ENCODE measurements at regions not wholly inside any gene's neighbourhood (a gene's known extent, or its start where the extent isn't known, plus 50 kb on each side); places are given as distances from the start of the nearest gene placed in this dataset.

- Histone ChIP-seq H3K14ac (ENCODE audit: low read length in 2 of 2) (no peak overlapping the region), H3K4me2 (ENCODE audit: low read length, poor library complexity, severe bottlenecking) (no peak overlapping the region), H2AFZ (ENCODE audit: low read depth, low read length) (no peak overlapping the region), H3K9me3 (ENCODE audit: control insufficient read depth, low read length) (peaks cover 12% of the 10 kb centered on the region), H4K91ac (ENCODE audit: low read length) (no peak overlapping the region), H3K18ac (ENCODE audit: low read depth in 1 of 2, low read length in 2 of 2) (no peak overlapping the region), H3K79me1 (replicated peaks; ENCODE audit: low read length, poor library complexity, severe bottlenecking) (no peaks in the 10 kb centered on the region), H3K4me3 (ENCODE audit: insufficient read depth in 1 of 2, low read depth in 1 of 2, low read length in 2 of 2) (no peak overlapping the region), H3K4me1 (ENCODE audit: control insufficient read depth, insufficient read depth, low read depth, low read length) (no peaks in the 10 kb centered on the region), H3K9ac (ENCODE audit: low read length) (no peak overlapping the region), H2BK15ac (ENCODE audit: low read depth, poor library complexity, severe bottlenecking) (no peak overlapping the region), H3K4ac (ENCODE audit: low read depth in 1 of 2, low read length in 2 of 2) (no peak overlapping the region), H4K8ac (ENCODE audit: low read length) (no peak overlapping the region), H3K27ac (ENCODE audit: low read length, poor library complexity, severe bottlenecking) (no peak overlapping the region), H2BK5ac (ENCODE audit: low read depth, low read length, poor library complexity, severe bottlenecking) (no peak overlapping the region), H2BK120ac (ENCODE audit: low read depth, low read length) (no peak overlapping the region), H2BK12ac (ENCODE audit: low read length in 2 of 2) (no peak overlapping the region), H3K23ac (ENCODE audit: low read length in 2 of 2) (no peak overlapping the region), H2AK5ac (ENCODE audit: low read length, severe bottlenecking) (no peak overlapping the region), H3K27me3 (ENCODE audit: control insufficient read depth in 1 of 2, insufficient read depth in 1 of 2, low read length in 2 of 2) (peaks cover 0 to 7% of the 10 kb centered on the region in 2 experiments), H3K36me3 (ENCODE audit: control insufficient read depth in 1 of 2, insufficient read depth in 2 of 2, low read depth in 1 of 2, low read length in 2 of 2) (no peaks in the 10 kb centered on the region)
- WGBS: 76% methylated on average over 1 of the region's 1 CpG
- DNase-seq: no peak
Measured at GRCh38 chr2:208573569-208573968, 167.0 kb downstream of the PTH2R start.

- Histone ChIP-seq H2AFZ (ENCODE audit: low read depth, low read length) (no peak overlapping the region), H2BK15ac (ENCODE audit: low read depth, poor library complexity, severe bottlenecking) (no peak overlapping the region), H2AK5ac (ENCODE audit: low read length, severe bottlenecking) (no peak overlapping the region), H3K14ac (ENCODE audit: low read length in 2 of 2) (no peak overlapping the region), H2BK5ac (ENCODE audit: low read depth, low read length, poor library complexity, severe bottlenecking) (no peak overlapping the region), H2BK12ac (ENCODE audit: low read length in 2 of 2) (no peak overlapping the region), H3K23ac (ENCODE audit: low read length in 2 of 2) (no peak overlapping the region), H2BK120ac (ENCODE audit: low read depth, low read length) (no peak overlapping the region), H3K4me3 (ENCODE audit: insufficient read depth in 1 of 2, low read depth in 1 of 2, low read length in 2 of 2) (no peak overlapping the region), H3K27me3 (ENCODE audit: control insufficient read depth in 1 of 2, insufficient read depth in 1 of 2, low read length in 2 of 2) (no peaks in the 10 kb centered on the region), H3K9me3 (ENCODE audit: control insufficient read depth, low read length) (peaks cover 12% of the 10 kb centered on the region), H3K9ac (ENCODE audit: low read length) (no peak overlapping the region), H3K4me1 (ENCODE audit: control insufficient read depth, insufficient read depth, low read depth, low read length) (no peaks in the 10 kb centered on the region), H3K18ac (ENCODE audit: low read depth in 1 of 2, low read length in 2 of 2) (no peak overlapping the region), H3K36me3 (ENCODE audit: control insufficient read depth in 1 of 2, insufficient read depth in 2 of 2, low read depth in 1 of 2, low read length in 2 of 2) (no peaks in the 10 kb centered on the region), H3K79me1 (replicated peaks; ENCODE audit: low read length, poor library complexity, severe bottlenecking) (no peaks in the 10 kb centered on the region), H4K8ac (ENCODE audit: low read length) (no peak overlapping the region), H4K91ac (ENCODE audit: low read length) (no peak overlapping the region), H3K4me2 (ENCODE audit: low read length, poor library complexity, severe bottlenecking) (no peak overlapping the region), H3K4ac (ENCODE audit: low read depth in 1 of 2, low read length in 2 of 2) (no peak overlapping the region), H3K27ac (ENCODE audit: low read length, poor library complexity, severe bottlenecking) (no peak overlapping the region)
- no peak for DNase-seq
- 67% methylated on average over 1 of the region's 1 CpG for WGBS
Measured at GRCh38 chr2:208579678-208580077, 173.1 kb downstream of the PTH2R start.

DNA sequence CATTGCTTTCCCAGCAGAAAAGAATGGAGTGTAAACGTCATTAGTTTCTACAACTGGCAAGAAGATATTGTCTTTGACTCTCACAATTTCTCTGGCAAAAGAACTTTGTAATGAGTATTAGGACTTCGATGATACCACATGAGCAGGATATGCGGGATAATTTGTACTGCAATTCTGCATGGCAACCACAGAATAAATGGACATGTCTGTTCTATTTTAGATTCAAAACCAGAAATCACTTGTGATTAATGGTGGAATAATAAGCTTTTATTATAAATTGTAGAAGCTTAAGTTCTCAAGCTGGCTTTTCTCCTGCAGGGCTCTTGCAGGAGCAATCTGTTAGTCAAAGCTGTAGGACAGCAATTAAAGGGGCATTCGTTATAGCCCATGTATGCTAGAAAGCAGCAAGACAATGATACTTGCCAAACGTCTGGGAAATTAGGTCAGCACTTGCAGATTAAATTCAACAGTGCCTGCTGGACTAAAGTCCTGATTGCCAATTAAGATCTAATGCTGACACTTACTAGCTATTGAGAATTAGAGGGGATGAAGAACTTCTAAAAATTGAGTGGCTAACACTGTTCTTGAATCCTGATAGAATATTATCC, 177.9 kb downstream of the PTH2R start:
- Histone ChIP-seq H2AFZ (ENCODE audit: low read depth, low read length) (no peak overlapping the region), H3K27me3 (ENCODE audit: control insufficient read depth in 1 of 2, insufficient read depth in 1 of 2, low read length in 2 of 2) (no peaks in the 10 kb centered on the region), H3K18ac (ENCODE audit: low read depth in 1 of 2, low read length in 2 of 2) (no peak overlapping the region), H3K27ac (ENCODE audit: low read length, poor library complexity, severe bottlenecking) (no peak overlapping the region), H2BK12ac (ENCODE audit: low read length in 2 of 2) (no peak overlapping the region), H2AK5ac (ENCODE audit: low read length, severe bottlenecking) (no peak overlapping the region), H3K79me1 (replicated peaks; ENCODE audit: low read length, poor library complexity, severe bottlenecking) (no peaks in the 10 kb centered on the region), H3K9me3 (ENCODE audit: control insufficient read depth, low read length) (no peaks in the 10 kb centered on the region), H3K4ac (ENCODE audit: low read depth in 1 of 2, low read length in 2 of 2) (no peak overlapping the region), H3K4me3 (ENCODE audit: insufficient read depth in 1 of 2, low read depth in 1 of 2, low read length in 2 of 2) (no peak overlapping the region), H2BK120ac (ENCODE audit: low read depth, low read length) (no peak overlapping the region), H3K36me3 (ENCODE audit: control insufficient read depth in 1 of 2, insufficient read depth in 2 of 2, low read depth in 1 of 2, low read length in 2 of 2) (no peaks in the 10 kb centered on the region), H3K4me2 (ENCODE audit: low read length, poor library complexity, severe bottlenecking) (no peak overlapping the region), H4K91ac (ENCODE audit: low read length) (no peak overlapping the region), H4K8ac (ENCODE audit: low read length) (no peak overlapping the region), H3K23ac (ENCODE audit: low read length in 2 of 2) (no peak overlapping the region), H3K14ac (ENCODE audit: low read length in 2 of 2) (no peak overlapping the region), H2BK15ac (ENCODE audit: low read depth, poor library complexity, severe bottlenecking) (no peak overlapping the region), H3K4me1 (ENCODE audit: control insufficient read depth, insufficient read depth, low read depth, low read length) (no peaks in the 10 kb centered on the region), H3K9ac (ENCODE audit: low read length) (no peak overlapping the region), H2BK5ac (ENCODE audit: low read depth, low read length, poor library complexity, severe bottlenecking) (no peak overlapping the region)
- 51% methylated on average over 5 of the region's 5 CpGs for WGBS
- no peak for DNase-seq

GRCh38 chr2:208586516-208586915, 179.9 kb downstream of the PTH2R start:
- DNase-seq: no peak
- Histone ChIP-seq H2AK5ac (ENCODE audit: low read length, severe bottlenecking) (no peak overlapping the region), H3K4me2 (ENCODE audit: low read length, poor library complexity, severe bottlenecking) (no peak overlapping the region), H3K23ac (ENCODE audit: low read length in 2 of 2) (no peak overlapping the region), H3K9me3 (ENCODE audit: control insufficient read depth, low read length) (no peaks in the 10 kb centered on the region), H2BK120ac (ENCODE audit: low read depth, low read length) (no peak overlapping the region), H4K91ac (ENCODE audit: low read length) (no peak overlapping the region), H2BK5ac (ENCODE audit: low read depth, low read length, poor library complexity, severe bottlenecking) (no peak overlapping the region), H3K18ac (ENCODE audit: low read depth in 1 of 2, low read length in 2 of 2) (no peak overlapping the region), H3K4me3 (ENCODE audit: insufficient read depth in 1 of 2, low read depth in 1 of 2, low read length in 2 of 2) (no peak overlapping the region), H2BK15ac (ENCODE audit: low read depth, poor library complexity, severe bottlenecking) (no peak overlapping the region), H3K14ac (ENCODE audit: low read length in 2 of 2) (no peak overlapping the region), H2BK12ac (ENCODE audit: low read length in 2 of 2) (no peak overlapping the region), H3K4ac (ENCODE audit: low read depth in 1 of 2, low read length in 2 of 2) (no peak overlapping the region), H3K79me1 (replicated peaks; ENCODE audit: low read length, poor library complexity, severe bottlenecking) (no peaks in the 10 kb centered on the region), H3K4me1 (ENCODE audit: control insufficient read depth, insufficient read depth, low read depth, low read length) (no peaks in the 10 kb centered on the region), H4K8ac (ENCODE audit: low read length) (no peak overlapping the region), H2AFZ (ENCODE audit: low read depth, low read length) (no peak overlapping the region), H3K9ac (ENCODE audit: low read length) (no peak overlapping the region), H3K27ac (ENCODE audit: low read length, poor library complexity, severe bottlenecking) (no peak overlapping the region), H3K27me3 (ENCODE audit: control insufficient read depth in 1 of 2, insufficient read depth in 1 of 2, low read length in 2 of 2) (no peaks in the 10 kb centered on the region), H3K36me3 (ENCODE audit: control insufficient read depth in 1 of 2, insufficient read depth in 2 of 2, low read depth in 1 of 2, low read length in 2 of 2) (no peaks in the 10 kb centered on the region)
- 67% methylated on average over 2 of the region's 2 CpGs for WGBS
